ENCODE measurements at regions not wholly inside any gene's neighbourhood (a gene's known extent, or its start where the extent isn't known, plus 50 kb on each side); places are given as distances from the start of the nearest gene placed in this dataset.

GRCh38 chr9:117548556-117548955 lies 133.7 kb upstream of the ASTN2 start:
- H3K27ac ChIP-seq (ENCODE audit: low read length) = no peak overlapping the region
- intact Hi-C loops (cut with DNase I) = no loop called here
- no peaks in the 10 kb centered on the region for H3K9me3 ChIP-seq (ENCODE audit: control insufficient read depth, low read length)
- no peaks in the 10 kb centered on the region for H3K4me1 ChIP-seq (ENCODE audit: control insufficient read depth, insufficient read depth, low read length)
- DNase-seq = no peak
- 93% methylated on average over 2 of the region's 2 CpGs for WGBS
- no peaks in the 10 kb centered on the region for H3K27me3 ChIP-seq (ENCODE audit: control insufficient read depth, insufficient read depth)
- no peak overlapping the region for H3K4me3 ChIP-seq (ENCODE audit: low read length)
- no peak for ATAC-seq

- DNase-seq = no peak
- intact Hi-C loops (cut with DNase I) = no loop called here
- no peak for ATAC-seq
- Histone ChIP-seq H3K9me3 (ENCODE audit: control insufficient read depth, low read length) (no peaks in the 10 kb centered on the region), H3K27ac (ENCODE audit: low read length) (no peak overlapping the region), H3K27me3 (ENCODE audit: control insufficient read depth, insufficient read depth) (no peaks in the 10 kb centered on the region), H3K4me1 (ENCODE audit: control insufficient read depth, insufficient read depth, low read length) (no peaks in the 10 kb centered on the region), H3K4me3 (ENCODE audit: low read length) (no peak overlapping the region)
- 82% methylated on average over 3 of the region's 3 CpGs for WGBS
Measured at GRCh38 chr9:117547904-117548303, 133.0 kb upstream of the ASTN2 start.

- Histone ChIP-seq H3K27me3 (ENCODE audit: control insufficient read depth, insufficient read depth) (no peaks in the 10 kb centered on the region), H3K9me3 (ENCODE audit: control insufficient read depth, low read length) (no peaks in the 10 kb centered on the region), H3K4me3 (ENCODE audit: low read length) (no peak overlapping the region), H3K4me1 (ENCODE audit: control insufficient read depth, insufficient read depth, low read length) (no peaks in the 10 kb centered on the region), H3K27ac (ENCODE audit: low read length) (no peak overlapping the region)
- DNase-seq (peak; percentile 22 to 46 (median 41)), ATAC-seq (peak in 1 of 2 donors; percentile 86)
- intact Hi-C loops (cut with DNase I) = no loop called here
- WGBS = 27% methylated on average over 20 of the region's 20 CpGs
Measured at GRCh38 chr9:117546894-117547678, 132.2 kb upstream of the ASTN2 start.

GRCh38 chr9:117545846-117546245 lies 131.0 kb upstream of the ASTN2 start:
- no peak overlapping the region for H3K27ac ChIP-seq (ENCODE audit: low read length)
- H3K27me3 ChIP-seq (ENCODE audit: control insufficient read depth, insufficient read depth) = no peaks in the 10 kb centered on the region
- intact Hi-C loops (cut with DNase I) = no loop called here
- H3K9me3 ChIP-seq (ENCODE audit: control insufficient read depth, low read length) = no peaks in the 10 kb centered on the region
- no peak overlapping the region for H3K4me3 ChIP-seq (ENCODE audit: low read length)
- DNase-seq = no peak
- no peaks in the 10 kb centered on the region for H3K4me1 ChIP-seq (ENCODE audit: control insufficient read depth, insufficient read depth, low read length)
- WGBS = 77% methylated on average over 1 of the region's 1 CpG
- no peak for ATAC-seq

GRCh38 chr9:117543089-117543488 lies 128.2 kb upstream of the ASTN2 start:
- H3K4me3 ChIP-seq (ENCODE audit: low read length) = no peak overlapping the region
- WGBS = 32% methylated on average over 2 of the region's 2 CpGs
- intact Hi-C loops (cut with DNase I) = no loop called here
- H3K4me1 ChIP-seq (ENCODE audit: control insufficient read depth, insufficient read depth, low read length) = no peaks in the 10 kb centered on the region
- no peaks in the 10 kb centered on the region for H3K27me3 ChIP-seq (ENCODE audit: control insufficient read depth, insufficient read depth)
- no peak overlapping the region for H3K27ac ChIP-seq (ENCODE audit: low read length)
- DNase-seq = no peak
- peak in 1 of 2 donors; percentile 61 for ATAC-seq
- no peaks in the 10 kb centered on the region for H3K9me3 ChIP-seq (ENCODE audit: control insufficient read depth, low read length)

- WGBS = 33% methylated on average over 3 of the region's 3 CpGs
- H3K27me3 ChIP-seq (ENCODE audit: control insufficient read depth, insufficient read depth) = no peaks in the 10 kb centered on the region
- no peaks in the 10 kb centered on the region for H3K9me3 ChIP-seq (ENCODE audit: control insufficient read depth, low read length)
- intact Hi-C loops (cut with DNase I) = no loop called here
- no peaks in the 10 kb centered on the region for H3K4me1 ChIP-seq (ENCODE audit: control insufficient read depth, insufficient read depth, low read length)
- no peak overlapping the region for H3K27ac ChIP-seq (ENCODE audit: low read length)
- ATAC-seq (no peak), DNase-seq (no peak)
- H3K4me3 ChIP-seq (ENCODE audit: low read length) = no peak overlapping the region
Measured at GRCh38 chr9:117542021-117542420, 127.2 kb upstream of the ASTN2 start.

- Histone ChIP-seq H3K4me3 (ENCODE audit: low read length) (no peak overlapping the region), H3K9me3 (ENCODE audit: control insufficient read depth, low read length) (no peaks in the 10 kb centered on the region), H3K4me1 (ENCODE audit: control insufficient read depth, insufficient read depth, low read length) (no peaks in the 10 kb centered on the region), H3K27ac (ENCODE audit: low read length) (no peak overlapping the region), H3K27me3 (ENCODE audit: control insufficient read depth, insufficient read depth) (no peaks in the 10 kb centered on the region)
- intact Hi-C loops (cut with DNase I) = no loop called here
- 56% methylated on average over 8 of the region's 8 CpGs for WGBS
- no peak for DNase-seq
- ATAC-seq = no peak
Measured at GRCh38 chr9:117541181-117541580, 126.3 kb upstream of the ASTN2 start.

- Histone ChIP-seq H3K9me3 (ENCODE audit: control insufficient read depth, low read length) (no peaks in the 10 kb centered on the region), H3K4me1 (ENCODE audit: control insufficient read depth, insufficient read depth, low read length) (no peaks in the 10 kb centered on the region), H3K4me3 (ENCODE audit: low read length) (no peak overlapping the region), H3K27ac (ENCODE audit: low read length) (no peak overlapping the region), H3K27me3 (ENCODE audit: control insufficient read depth, insufficient read depth) (no peaks in the 10 kb centered on the region)
- intact Hi-C loops (cut with DNase I) = no loop called here
- ATAC-seq (no peak), DNase-seq (no peak)
Measured at GRCh38 chr9:117535973-117536372, 121.1 kb upstream of the ASTN2 start.

- DNase-seq (no peak), ATAC-seq (no peak)
- intact Hi-C loops (cut with DNase I) = no loop called here
- Histone ChIP-seq H3K9me3 (ENCODE audit: control insufficient read depth, low read length) (no peaks in the 10 kb centered on the region), H3K4me1 (ENCODE audit: control insufficient read depth, insufficient read depth, low read length) (no peaks in the 10 kb centered on the region), H3K27me3 (ENCODE audit: control insufficient read depth, insufficient read depth) (no peaks in the 10 kb centered on the region), H3K27ac (ENCODE audit: low read length) (no peak overlapping the region), H3K4me3 (ENCODE audit: low read length) (no peak overlapping the region)
- whole genome bisulfite sequencing = 33% methylated on average over 3 of the region's 3 CpGs
Measured at GRCh38 chr9:117535434-117535833, 120.6 kb upstream of the ASTN2 start.

GRCh38 chr9:117528225-117528624 lies 113.4 kb upstream of the ASTN2 start:
- WGBS = 91% methylated on average over 1 of the region's 1 CpG
- intact Hi-C loops (cut with DNase I) = no loop called here
- no peak overlapping the region for H3K27ac ChIP-seq (ENCODE audit: low read length)

GRCh38 chr9:117526674-117527073 lies 111.8 kb upstream of the ASTN2 start:
- WGBS = 72% methylated on average over 2 of the region's 2 CpGs
- ATAC-seq = no peak
- H3K9me3 ChIP-seq (ENCODE audit: control insufficient read depth, low read length) = no peaks in the 10 kb centered on the region
- intact Hi-C loops (cut with DNase I) = no loop called here
- H3K4me1 ChIP-seq (ENCODE audit: control insufficient read depth, insufficient read depth, low read length) = no peaks in the 10 kb centered on the region
- H3K27me3 ChIP-seq (ENCODE audit: control insufficient read depth, insufficient read depth) = no peaks in the 10 kb centered on the region
- DNase-seq = no peak
- no peak overlapping the region for H3K27ac ChIP-seq (ENCODE audit: low read length)
- no peak overlapping the region for H3K4me3 ChIP-seq (ENCODE audit: low read length)

More at GRCh38 chr9:117528225-117528624, 113.4 kb upstream of the ASTN2 start:
- H3K4me3 ChIP-seq (ENCODE audit: low read length) = no peak overlapping the region
- no peaks in the 10 kb centered on the region for H3K27me3 ChIP-seq (ENCODE audit: control insufficient read depth, insufficient read depth)
- ATAC-seq (no peak), DNase-seq (no peak)
- no peaks in the 10 kb centered on the region for H3K9me3 ChIP-seq (ENCODE audit: control insufficient read depth, low read length)
- no peaks in the 10 kb centered on the region for H3K4me1 ChIP-seq (ENCODE audit: control insufficient read depth, insufficient read depth, low read length)
